ENCODE measurements at regions not wholly inside any gene's neighbourhood (a gene's known extent, or its start where the extent isn't known, plus 50 kb on each side); places are given as distances from the start of the nearest gene placed in this dataset.

- no peaks in the 10 kb centered on the region for H3K27me3 ChIP-seq (ENCODE audit: insufficient read depth, insufficient read length)
- H3K9ac ChIP-seq (ENCODE audit: insufficient read length, low read depth) = no peak overlapping the region
- TF ChIP-seq SUZ12 (IDR thresholded peaks at IDR 0.05; ENCODE audit: extremely low read depth, insufficient read depth, insufficient read length) (no peak), ZNF274 (IDR thresholded peaks at IDR 0.05; ENCODE audit: low read depth, low read length) (no peak), YY1 (IDR thresholded peaks at IDR 0.05; ENCODE audit: insufficient read depth, insufficient read length) (no peak)
- no peaks in the 10 kb centered on the region for H3K4me1 ChIP-seq (ENCODE audit: insufficient read depth, insufficient read length)
- DNase-seq (ENCODE audit: low read depth, low spot score) = no peak
- no peak overlapping the region for H3K4me3 ChIP-seq (ENCODE audit: insufficient read length, low read depth)
- H3K36me3 ChIP-seq (ENCODE audit: insufficient read depth, insufficient read length, low read length) = no peaks in the 10 kb centered on the region
- H3K9me3 ChIP-seq (ENCODE audit: insufficient read depth, low read length) = no peaks in the 10 kb centered on the region
Observed at GRCh38 chr6:150761771-150762170, 103.7 kb upstream of the MTHFD1L start.

- no peaks in the 10 kb centered on the region for H3K4me1 ChIP-seq (ENCODE audit: insufficient read depth, insufficient read length)
- no peaks in the 10 kb centered on the region for H3K27me3 ChIP-seq (ENCODE audit: insufficient read depth, insufficient read length)
- no peak for DNase-seq (ENCODE audit: low read depth, low spot score)
- no peak overlapping the region for H3K4me3 ChIP-seq (ENCODE audit: insufficient read length, low read depth)
- H3K36me3 ChIP-seq (ENCODE audit: insufficient read depth, insufficient read length, low read length) = no peaks in the 10 kb centered on the region
- H3K9me3 ChIP-seq (ENCODE audit: insufficient read depth, low read length) = no peaks in the 10 kb centered on the region
- TF ChIP-seq SUZ12 (IDR thresholded peaks at IDR 0.05; ENCODE audit: extremely low read depth, insufficient read depth, insufficient read length) = no peak
- TF ChIP-seq YY1 (IDR thresholded peaks at IDR 0.05; ENCODE audit: insufficient read depth, insufficient read length) = no peak
- TF ChIP-seq ZNF274 (IDR thresholded peaks at IDR 0.05; ENCODE audit: low read depth, low read length) = no peak
- no peak overlapping the region for H3K9ac ChIP-seq (ENCODE audit: insufficient read length, low read depth)
Observed at GRCh38 chr6:150764334-150765066, 101.0 kb upstream of the MTHFD1L start.

- TF ChIP-seq ZNF274 (IDR thresholded peaks at IDR 0.05; ENCODE audit: low read depth, low read length) (no peak), SUZ12 (IDR thresholded peaks at IDR 0.05; ENCODE audit: extremely low read depth, insufficient read depth, insufficient read length) (no peak), YY1 (IDR thresholded peaks at IDR 0.05; ENCODE audit: insufficient read depth, insufficient read length) (no peak)
- no peak for DNase-seq (ENCODE audit: low read depth, low spot score)
- no peak overlapping the region for H3K4me3 ChIP-seq (ENCODE audit: insufficient read length, low read depth)
- H3K9me3 ChIP-seq (ENCODE audit: insufficient read depth, low read length) = no peaks in the 10 kb centered on the region
- H3K27me3 ChIP-seq (ENCODE audit: insufficient read depth, insufficient read length) = no peaks in the 10 kb centered on the region
- no peaks in the 10 kb centered on the region for H3K4me1 ChIP-seq (ENCODE audit: insufficient read depth, insufficient read length)
- H3K9ac ChIP-seq (ENCODE audit: insufficient read length, low read depth) = no peak overlapping the region
- H3K36me3 ChIP-seq (ENCODE audit: insufficient read depth, insufficient read length, low read length) = no peaks in the 10 kb centered on the region
Observed at GRCh38 chr6:150765067-150765764, 100.3 kb upstream of the MTHFD1L start.

GRCh38 chr6:150766201-150766997, 99.1 kb upstream of the MTHFD1L start:
- Histone ChIP-seq H3K36me3 (ENCODE audit: insufficient read depth, insufficient read length, low read length) (no peaks in the 10 kb centered on the region), H3K9ac (ENCODE audit: insufficient read length, low read depth) (no peak overlapping the region), H3K9me3 (ENCODE audit: insufficient read depth, low read length) (no peaks in the 10 kb centered on the region), H3K4me3 (ENCODE audit: insufficient read length, low read depth) (no peak overlapping the region), H3K4me1 (ENCODE audit: insufficient read depth, insufficient read length) (no peaks in the 10 kb centered on the region), H3K27me3 (ENCODE audit: insufficient read depth, insufficient read length) (no peaks in the 10 kb centered on the region)
- DNase-seq (ENCODE audit: low read depth, low spot score) = no peak
- TF ChIP-seq YY1 (IDR thresholded peaks at IDR 0.05; ENCODE audit: insufficient read depth, insufficient read length) = no peak
- TF ChIP-seq ZNF274 (IDR thresholded peaks at IDR 0.05; ENCODE audit: low read depth, low read length) = no peak
- no peak for TF ChIP-seq SUZ12 (IDR thresholded peaks at IDR 0.05; ENCODE audit: extremely low read depth, insufficient read depth, insufficient read length)

- Histone ChIP-seq H3K9me3 (ENCODE audit: insufficient read depth, low read length) (no peaks in the 10 kb centered on the region), H3K4me1 (ENCODE audit: insufficient read depth, insufficient read length) (no peaks in the 10 kb centered on the region), H3K9ac (ENCODE audit: insufficient read length, low read depth) (no peak overlapping the region), H3K4me3 (ENCODE audit: insufficient read length, low read depth) (no peak overlapping the region), H3K36me3 (ENCODE audit: insufficient read depth, insufficient read length, low read length) (no peaks in the 10 kb centered on the region), H3K27me3 (ENCODE audit: insufficient read depth, insufficient read length) (no peaks in the 10 kb centered on the region)
- DNase-seq (ENCODE audit: low read depth, low spot score) = no peak
- no peak for TF ChIP-seq ZNF274 (IDR thresholded peaks at IDR 0.05; ENCODE audit: low read depth, low read length)
- no peak for TF ChIP-seq YY1 (IDR thresholded peaks at IDR 0.05; ENCODE audit: insufficient read depth, insufficient read length)
- TF ChIP-seq SUZ12 (IDR thresholded peaks at IDR 0.05; ENCODE audit: extremely low read depth, insufficient read depth, insufficient read length) = no peak
Observed at GRCh38 chr6:150767161-150767560, 98.3 kb upstream of the MTHFD1L start.

- no peaks in the 10 kb centered on the region for H3K9me3 ChIP-seq (ENCODE audit: insufficient read depth, low read length)
- H3K36me3 ChIP-seq (ENCODE audit: insufficient read depth, insufficient read length, low read length) = no peaks in the 10 kb centered on the region
- no peaks in the 10 kb centered on the region for H3K4me1 ChIP-seq (ENCODE audit: insufficient read depth, insufficient read length)
- no peak overlapping the region for H3K4me3 ChIP-seq (ENCODE audit: insufficient read length, low read depth)
- peak overlapping the region; percentile 32 for H3K9ac ChIP-seq (ENCODE audit: insufficient read length, low read depth)
- TF ChIP-seq SUZ12 (IDR thresholded peaks at IDR 0.05; ENCODE audit: extremely low read depth, insufficient read depth, insufficient read length) (no peak), ZNF274 (IDR thresholded peaks at IDR 0.05; ENCODE audit: low read depth, low read length) (no peak), YY1 (IDR thresholded peaks at IDR 0.05; ENCODE audit: insufficient read depth, insufficient read length) (no peak)
- no peaks in the 10 kb centered on the region for H3K27me3 ChIP-seq (ENCODE audit: insufficient read depth, insufficient read length)
- no peak for DNase-seq (ENCODE audit: low read depth, low spot score)
Observed at GRCh38 chr6:150767571-150768018, 97.9 kb upstream of the MTHFD1L start.
